Sigmoid colon (tissue), 4 donors: ENCODE measurements at regions not wholly inside any gene's neighbourhood (a gene's known extent, or its start where the extent isn't known, plus 50 kb on each side); places are given as distances from the start of the nearest gene placed in this dataset.

Experiments
- CTCF ChIP-seq, 4 experiments: fragments of 450-650 bp in 3 of 4; fragments of 200-600 bp in 1 of 4; IDR thresholded peaks; one replicate each; pipeline ENCODE4 v1.5.1; 2016 to 2019; ENCODE audit warnings: antibody characterized with exemption in 4 of 4, mild to moderate bottlenecking in 3 of 4, moderate library complexity in 2 of 4
- POLR2A ChIP-seq, 2 donors: fragments of 450-650 bp; IDR thresholded peaks; one replicate each; pipeline ENCODE4 v1.6.1; 2016; ENCODE audit warnings: antibody characterized with exemption in 2 of 2, mild to moderate bottlenecking in 2 of 2, moderate library complexity in 2 of 2
- POLR2AphosphoS5 ChIP-seq, 4 donors: sonication (generic); formaldehyde crosslinking; IDR thresholded peaks; one replicate each; pipeline ENCODE4 v1.6.1; 2017; ENCODE audit warnings: antibody characterized with exemption in 4 of 4

- TF ChIP-seq CTCF (IDR thresholded peaks at IDR 0.05), result no peak
- no peak for TF ChIP-seq POLR2AphosphoS5 (IDR thresholded peaks at IDR 0.05)
- TF ChIP-seq POLR2A (IDR thresholded peaks at IDR 0.05), result no peak
Measured at GRCh38 chr15:87716422-87716821, 540.1 kb downstream of the NTRK3 start.
